ENCODE measurements at regions not wholly inside any gene's neighbourhood (a gene's known extent, or its start where the extent isn't known, plus 50 kb on each side); places are given as distances from the start of the nearest gene placed in this dataset.

GRCh38 chr9:80465556-80465955 lies 893.8 kb downstream of the TLE4 start:
- no peak for TF ChIP-seq POLR2A (IDR thresholded peaks at IDR 0.05)
- TF ChIP-seq POLR2AphosphoS5 (IDR thresholded peaks at IDR 0.05; ENCODE audit: insufficient read depth in 1 of 2, low read depth in 1 of 2): no peak
- TF ChIP-seq CTCF (IDR thresholded peaks at IDR 0.05): no peak
- no peaks in the 10 kb centered on the region for H3K9me3 ChIP-seq
- intact Hi-C loops (cut with DNase I): no loop called here

GRCh38 chr9:80449513-80449912 lies 877.7 kb downstream of the TLE4 start:
- DNase-seq (ENCODE audit: extremely low spot score in 2 of 2): no peak
- TF ChIP-seq CTCF (IDR thresholded peaks at IDR 0.05): no peak
- no peak for TF ChIP-seq POLR2AphosphoS5 (IDR thresholded peaks at IDR 0.05; ENCODE audit: insufficient read depth in 1 of 2, low read depth in 1 of 2)
- no peaks in the 10 kb centered on the region for H3K9me3 ChIP-seq
- no peak overlapping the region for H3K27ac ChIP-seq
- no peak overlapping the region for H3K4me3 ChIP-seq
- no peaks in the 10 kb centered on the region for H3K4me1 ChIP-seq
- H3K27me3 ChIP-seq: no peaks in the 10 kb centered on the region
- intact Hi-C loops (cut with DNase I): no loop called here
- H3K36me3 ChIP-seq: no peaks in the 10 kb centered on the region

More at GRCh38 chr9:80465556-80465955, 893.8 kb downstream of the TLE4 start:
- Histone ChIP-seq H3K27me3 (no peaks in the 10 kb centered on the region), H3K4me1 (no peaks in the 10 kb centered on the region), H3K4me3 (no peak overlapping the region), H3K36me3 (no peaks in the 10 kb centered on the region), H3K27ac (no peak overlapping the region)
- DNase-seq (ENCODE audit: extremely low spot score in 2 of 2): no peak

GRCh38 chr9:80448996-80449395 lies 877.2 kb downstream of the TLE4 start:
- TF ChIP-seq POLR2AphosphoS5 (IDR thresholded peaks at IDR 0.05; ENCODE audit: insufficient read depth in 1 of 2, low read depth in 1 of 2) (no peak), POLR2A (IDR thresholded peaks at IDR 0.05) (no peak), CTCF (IDR thresholded peaks at IDR 0.05) (no peak)
- no peaks in the 10 kb centered on the region for H3K9me3 ChIP-seq
- H3K27me3 ChIP-seq: no peaks in the 10 kb centered on the region
- no peaks in the 10 kb centered on the region for H3K36me3 ChIP-seq
- intact Hi-C loops (cut with DNase I): no loop called here
- no peak overlapping the region for H3K4me3 ChIP-seq
- no peaks in the 10 kb centered on the region for H3K4me1 ChIP-seq
- DNase-seq (ENCODE audit: extremely low spot score in 2 of 2): no peak
- no peak overlapping the region for H3K27ac ChIP-seq

- Histone ChIP-seq H3K4me1 (no peaks in the 10 kb centered on the region), H3K27me3 (no peaks in the 10 kb centered on the region), H3K9me3 (no peaks in the 10 kb centered on the region), H3K36me3 (no peaks in the 10 kb centered on the region), H3K4me3 (no peak overlapping the region), H3K27ac (no peak overlapping the region)
- DNase-seq (ENCODE audit: extremely low spot score in 2 of 2): no peak
- intact Hi-C loops (cut with DNase I): no loop called here
- TF ChIP-seq POLR2A (IDR thresholded peaks at IDR 0.05) (no peak), CTCF (IDR thresholded peaks at IDR 0.05) (no peak), POLR2AphosphoS5 (IDR thresholded peaks at IDR 0.05; ENCODE audit: insufficient read depth in 1 of 2, low read depth in 1 of 2) (no peak)
Measured at GRCh38 chr9:80447876-80448275, 876.1 kb downstream of the TLE4 start.

- Histone ChIP-seq H3K27ac (no peak overlapping the region), H3K27me3 (no peaks in the 10 kb centered on the region), H3K36me3 (no peaks in the 10 kb centered on the region), H3K4me3 (no peak overlapping the region), H3K9me3 (no peaks in the 10 kb centered on the region), H3K4me1 (no peaks in the 10 kb centered on the region)
- no peak for TF ChIP-seq POLR2A (IDR thresholded peaks at IDR 0.05)
- no peak for TF ChIP-seq CTCF (IDR thresholded peaks at IDR 0.05)
- no peak for TF ChIP-seq POLR2AphosphoS5 (IDR thresholded peaks at IDR 0.05; ENCODE audit: insufficient read depth in 1 of 2, low read depth in 1 of 2)
- DNase-seq (ENCODE audit: extremely low spot score in 2 of 2): no peak
- intact Hi-C loops (cut with DNase I): no loop called here
Measured at GRCh38 chr9:80440724-80441123, 869.0 kb downstream of the TLE4 start.

Measured in vagina (tissue), 2 donors.